CMK (cell line): ENCODE measurements at regions not wholly inside any gene's neighbourhood (a gene's known extent, or its start where the extent isn't known, plus 50 kb on each side); places are given as distances from the start of the nearest gene placed in this dataset.

Experiments used
- DNase-seq: peaks from one replicate; pipeline ENCODE4 v3.0.0-alpha.2; 2010; ENCODE audit warnings: low read depth

- DNase-seq = no peak
These were observed 116.6 kb upstream of the C14orf180 start for GRCh38 chr14:104462651-104463630.

GRCh38 chr14:104464907-104465306 is 114.7 kb upstream of the C14orf180 start:
- no peak for DNase-seq

- DNase-seq = no peak
These were observed 113.8 kb upstream of the C14orf180 start for GRCh38 chr14:104465482-104466390.

GRCh38 chr14:104467236-104467635 is 112.3 kb upstream of the C14orf180 start:
- DNase-seq = no peak

- DNase-seq = no peak
These were observed 111.9 kb upstream of the C14orf180 start for GRCh38 chr14:104467641-104468040.

- DNase-seq = no peak
These were observed 110.0 kb upstream of the C14orf180 start for GRCh38 chr14:104469591-104469990.

GRCh38 chr14:104470588-104470987 is 109.0 kb upstream of the C14orf180 start:
- DNase-seq = no peak

- no peak for DNase-seq
These were observed 108.5 kb upstream of the C14orf180 start for GRCh38 chr14:104471114-104471513.

GRCh38 chr14:104472073-104472472 is 107.5 kb upstream of the C14orf180 start:
- no peak for DNase-seq

- DNase-seq = no peak
These were observed 106.9 kb upstream of the C14orf180 start for GRCh38 chr14:104472536-104473243.

GRCh38 chr14:104473244-104473565 is 106.4 kb upstream of the C14orf180 start:
- DNase-seq = no peak

GRCh38 chr14:104473649-104474494 is 105.7 kb upstream of the C14orf180 start:
- no peak for DNase-seq

GRCh38 chr14:104474495-104475213 is 104.9 kb upstream of the C14orf180 start:
- no peak for DNase-seq

- DNase-seq = no peak
These were observed 104.3 kb upstream of the C14orf180 start for GRCh38 chr14:104475256-104475655.

GRCh38 chr14:104475802-104476201 is 103.8 kb upstream of the C14orf180 start:
- no peak for DNase-seq

- DNase-seq = no peak
These were observed 103.1 kb upstream of the C14orf180 start for GRCh38 chr14:104476437-104476836.

GRCh38 chr14:104477117-104477623 is 102.4 kb upstream of the C14orf180 start:
- DNase-seq = no peak

GRCh38 chr14:104477666-104478380 is 101.7 kb upstream of the C14orf180 start:
- no peak for DNase-seq

GRCh38 chr14:104478656-104479055 is 100.9 kb upstream of the C14orf180 start:
- no peak for DNase-seq

GRCh38 chr14:104479901-104480300 is 99.7 kb upstream of the C14orf180 start:
- no peak for DNase-seq
